Testis (tissue), 2 donors: ENCODE measurements at regions not wholly inside any gene's neighbourhood (a gene's known extent, or its start where the extent isn't known, plus 50 kb on each side); places are given as distances from the start of the nearest gene placed in this dataset.

Source experiments
- DNase-seq: peaks from one replicate; pipeline ENCODE4 v3.0.0-alpha.2; 2019
- H3K27ac ChIP-seq, 2 donors: fragments of 200-600 bp; sonication (generic); one replicate each; pipeline ENCODE4 v1.5.1; 2019
- H3K27me3 ChIP-seq: fragments of 200-600 bp; sonication (generic); one replicate; pipeline ENCODE4 v1.5.1; 2019
- H3K36me3 ChIP-seq: fragments of 200-600 bp; sonication (generic); one replicate; pipeline ENCODE4 v1.5.1; 2017; ENCODE audit warnings: low read depth; ENCODE audit errors: missing control alignments
- H3K4me1 ChIP-seq: fragments of 200-600 bp; sonication (generic); one replicate; pipeline ENCODE4 v1.5.1; 2019
- H3K4me3 ChIP-seq, 2 donors: fragments of 200-600 bp; sonication (generic); one replicate each; pipeline ENCODE4 v1.5.1; 2017 to 2019
- H3K9me3 ChIP-seq: fragments of 200-600 bp; sonication (generic); one replicate; pipeline ENCODE4 v1.5.1; 2017
- CTCF ChIP-seq, 3 experiments: fragments of 450-650 bp in 2 of 3; fragments of 200-600 bp in 1 of 3; sonication (generic) in 1 of 3; IDR thresholded peaks; one replicate each; pipeline ENCODE4 v1.5.1; 2016 to 2019; ENCODE audit warnings: antibody characterized with exemption in 3 of 3, mild to moderate bottlenecking in 2 of 3, moderate library complexity in 1 of 3
- POLR2A ChIP-seq: fragments of 450-650 bp; IDR thresholded peaks from one replicate; pipeline ENCODE4 v1.6.1; 2017; ENCODE audit warnings: antibody characterized with exemption, mild to moderate bottlenecking, moderate library complexity
- WGBS, 2 donors: methylation state at CpG; one replicate each; pipeline ENCODE4 v1.1.5; 2018; 5-methylcytosine and 5-hydroxymethylcytosine counted together
- intact Hi-C: fragments of 100-400 bp; cut with DNase I; formaldehyde crosslinking; loops from one replicate; pipeline ENCODE4 v1.15.1; 2023; ENCODE audit warnings: low total_unique reads

GRCh38 chr2:57855212-57855611 is 191.4 kb upstream of the VRK2 start:
- Histone ChIP-seq H3K4me3 (no peak overlapping the region), H3K4me1 (no peaks in the 10 kb centered on the region), H3K27ac (no peak overlapping the region), H3K9me3 (no peaks in the 10 kb centered on the region), H3K36me3 (no peaks in the 10 kb centered on the region), H3K27me3 (no peaks in the 10 kb centered on the region)
- intact Hi-C loops = no loop called here
- TF ChIP-seq CTCF (IDR thresholded peaks at IDR 0.05) (no peak), POLR2A (no peak)
- DNase-seq = no peak

DNA sequence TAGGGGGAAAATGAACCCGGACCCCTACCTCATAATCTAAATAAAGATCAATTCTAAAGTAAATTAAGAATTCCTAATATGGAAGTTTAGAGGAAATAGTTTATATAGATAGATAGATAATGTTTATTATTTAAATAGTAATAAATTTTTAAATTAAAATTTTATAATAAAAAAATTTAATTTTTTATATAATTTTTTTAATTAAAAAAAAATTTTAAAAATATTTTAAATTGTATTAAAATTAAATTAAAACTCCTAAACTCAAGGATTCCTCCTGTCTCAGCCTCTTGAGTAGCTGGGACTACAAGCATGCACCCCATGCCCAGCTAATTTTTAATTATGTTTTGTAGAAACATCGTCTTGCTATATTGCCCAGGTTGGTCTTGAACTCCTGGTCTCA is 186.9 kb upstream of the VRK2 start:
- intact Hi-C loops = no loop called here
- H3K4me3 ChIP-seq = no peak overlapping the region
- TF ChIP-seq POLR2A (no peak), CTCF (IDR thresholded peaks at IDR 0.05) (no peak)
- WGBS, 2 donors = 92 to 96% methylated on average over 2 of the region's 2 CpGs
- no peaks in the 10 kb centered on the region for H3K27me3 ChIP-seq
- no peaks in the 10 kb centered on the region for H3K36me3 ChIP-seq
- H3K27ac ChIP-seq = no peak overlapping the region
- no peak for DNase-seq
- no peaks in the 10 kb centered on the region for H3K4me1 ChIP-seq
- no peaks in the 10 kb centered on the region for H3K9me3 ChIP-seq

DNA sequence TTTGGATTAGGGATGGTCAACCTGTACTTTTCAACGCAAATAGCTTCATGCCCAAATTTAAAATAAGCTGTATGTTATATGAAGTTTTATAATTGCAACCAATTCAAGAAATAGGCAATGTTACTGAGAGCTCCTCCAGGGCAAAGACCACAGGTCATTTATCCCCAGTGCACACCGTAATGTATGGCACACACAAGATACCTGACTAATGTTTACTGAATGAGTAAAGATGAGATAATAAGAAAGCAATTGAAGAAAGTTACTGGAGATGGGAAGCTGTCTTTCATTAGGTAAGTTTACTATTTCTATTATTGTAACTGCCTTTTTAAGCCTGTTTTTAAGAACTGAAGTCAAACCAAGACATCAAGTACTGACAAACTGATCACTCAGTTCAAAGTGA is 184.5 kb upstream of the VRK2 start:
- TF ChIP-seq CTCF (IDR thresholded peaks at IDR 0.05) = no peak
- TF ChIP-seq POLR2A = no peak
- Histone ChIP-seq H3K9me3 (no peaks in the 10 kb centered on the region), H3K27me3 (no peaks in the 10 kb centered on the region), H3K27ac (no peak overlapping the region), H3K36me3 (no peaks in the 10 kb centered on the region), H3K4me3 (no peak overlapping the region), H3K4me1 (no peaks in the 10 kb centered on the region)
- 95 to 97% methylated on average over 2 of the region's 2 CpGs for WGBS, 2 donors
- intact Hi-C loops = no loop called here
- DNase-seq = no peak

- no peak for DNase-seq
- Histone ChIP-seq H3K27me3 (no peaks in the 10 kb centered on the region), H3K4me3 (no peak overlapping the region), H3K27ac (no peak overlapping the region), H3K4me1 (no peaks in the 10 kb centered on the region), H3K9me3 (no peaks in the 10 kb centered on the region), H3K36me3 (no peaks in the 10 kb centered on the region)
- TF ChIP-seq POLR2A = no peak
- no peak for TF ChIP-seq CTCF (IDR thresholded peaks at IDR 0.05)
- intact Hi-C loops = no loop called here
These were observed 183.9 kb upstream of the VRK2 start for GRCh38 chr2:57862727-57863126.

GRCh38 chr2:57864926-57865325 is 181.7 kb upstream of the VRK2 start:
- H3K27ac ChIP-seq = no peak overlapping the region
- intact Hi-C loops = no loop called here
- no peaks in the 10 kb centered on the region for H3K36me3 ChIP-seq
- DNase-seq = no peak
- H3K4me3 ChIP-seq = no peak overlapping the region
- no peak for TF ChIP-seq POLR2A
- TF ChIP-seq CTCF (IDR thresholded peaks at IDR 0.05) = no peak
- no peaks in the 10 kb centered on the region for H3K27me3 ChIP-seq
- no peaks in the 10 kb centered on the region for H3K4me1 ChIP-seq
- H3K9me3 ChIP-seq = no peaks in the 10 kb centered on the region
- WGBS, 2 donors = 94 to 96% methylated on average over 2 of the region's 2 CpGs
